Fibroblast of lung (primary cell): ENCODE measurements at regions not wholly inside any gene's neighbourhood (a gene's known extent, or its start where the extent isn't known, plus 50 kb on each side); places are given as distances from the start of the nearest gene placed in this dataset.

ENCODE experiments used
- EZH2 ChIP-seq: IDR thresholded peaks from 2 replicates; pipeline ENCODE4 v1.5.1; 2012; ENCODE audit warnings: low read length, control low read depth, mild to moderate bottlenecking; ENCODE audit errors: missing control alignments
- TF ChIP-seq, protein P1 (sequence below), 2 donors: IDR thresholded peaks in 1 of 2; conservative IDR thresholded peaks in 1 of 2; 1 replicate in 1 of 2; 2 replicates in 1 of 2; pipeline ENCODE4 v1.5.1; 2011 to 2012; ENCODE audit warnings: low read length in 2 of 2, control low read depth in 1 of 2, inconsistent platforms in 1 of 2, low read depth in 1 of 2, mild to moderate bottlenecking in 1 of 2

DNA sequence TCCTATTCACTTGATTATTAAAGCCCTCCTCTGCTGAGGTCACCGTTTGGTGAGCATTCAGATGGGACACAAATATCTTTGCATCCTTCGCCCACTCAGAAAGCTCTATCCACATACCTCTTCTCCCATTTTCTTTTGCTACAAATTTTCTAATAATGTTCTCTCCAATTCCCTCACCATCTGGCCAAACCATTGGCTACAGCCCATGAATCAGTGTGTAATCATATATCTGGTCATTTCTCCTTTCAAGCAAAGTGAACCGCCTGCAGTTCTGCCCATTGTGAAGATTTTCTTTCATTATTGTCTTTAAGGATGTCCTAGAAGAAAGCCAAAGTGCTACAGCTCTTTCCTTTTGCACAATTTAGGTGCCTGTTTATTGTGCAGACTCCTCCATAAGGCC, 54.2 kb upstream of the DAPK1 start:
- TF ChIP-seq, protein P1, sequence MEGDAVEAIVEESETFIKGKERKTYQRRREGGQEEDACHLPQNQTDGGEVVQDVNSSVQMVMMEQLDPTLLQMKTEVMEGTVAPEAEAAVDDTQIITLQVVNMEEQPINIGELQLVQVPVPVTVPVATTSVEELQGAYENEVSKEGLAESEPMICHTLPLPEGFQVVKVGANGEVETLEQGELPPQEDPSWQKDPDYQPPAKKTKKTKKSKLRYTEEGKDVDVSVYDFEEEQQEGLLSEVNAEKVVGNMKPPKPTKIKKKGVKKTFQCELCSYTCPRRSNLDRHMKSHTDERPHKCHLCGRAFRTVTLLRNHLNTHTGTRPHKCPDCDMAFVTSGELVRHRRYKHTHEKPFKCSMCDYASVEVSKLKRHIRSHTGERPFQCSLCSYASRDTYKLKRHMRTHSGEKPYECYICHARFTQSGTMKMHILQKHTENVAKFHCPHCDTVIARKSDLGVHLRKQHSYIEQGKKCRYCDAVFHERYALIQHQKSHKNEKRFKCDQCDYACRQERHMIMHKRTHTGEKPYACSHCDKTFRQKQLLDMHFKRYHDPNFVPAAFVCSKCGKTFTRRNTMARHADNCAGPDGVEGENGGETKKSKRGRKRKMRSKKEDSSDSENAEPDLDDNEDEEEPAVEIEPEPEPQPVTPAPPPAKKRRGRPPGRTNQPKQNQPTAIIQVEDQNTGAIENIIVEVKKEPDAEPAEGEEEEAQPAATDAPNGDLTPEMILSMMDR (conservative IDR thresholded peaks at IDR 0.05 in 1 of 2, IDR thresholded peaks at IDR 0.05 in 1 of 2; ENCODE audit: low read depth in 1 of 2, low read length in 2 of 2) = no peak
- no peak for TF ChIP-seq EZH2
